GM12873 (cell line): ENCODE measurements at regions not wholly inside any gene's neighbourhood (a gene's known extent, or its start where the extent isn't known, plus 50 kb on each side); places are given as distances from the start of the nearest gene placed in this dataset.
A peak's percentile ranks its signal among the peaks of the same experiment; 100 is the strongest.

Experiments used
- CTCF ChIP-seq: IDR thresholded peaks from 2 replicates; pipeline ENCODE4 v1.5.1; 2012; ENCODE audit warnings: low read depth, mild to moderate bottlenecking, moderate library complexity, low read length, control low read depth; ENCODE audit not compliant: insufficient read depth; ENCODE audit errors: missing control alignments

- TF ChIP-seq CTCF = no peak
These were observed 83.9 kb upstream of the LRPPRC start for GRCh38 chr2:44079686-44080085.

DNA sequence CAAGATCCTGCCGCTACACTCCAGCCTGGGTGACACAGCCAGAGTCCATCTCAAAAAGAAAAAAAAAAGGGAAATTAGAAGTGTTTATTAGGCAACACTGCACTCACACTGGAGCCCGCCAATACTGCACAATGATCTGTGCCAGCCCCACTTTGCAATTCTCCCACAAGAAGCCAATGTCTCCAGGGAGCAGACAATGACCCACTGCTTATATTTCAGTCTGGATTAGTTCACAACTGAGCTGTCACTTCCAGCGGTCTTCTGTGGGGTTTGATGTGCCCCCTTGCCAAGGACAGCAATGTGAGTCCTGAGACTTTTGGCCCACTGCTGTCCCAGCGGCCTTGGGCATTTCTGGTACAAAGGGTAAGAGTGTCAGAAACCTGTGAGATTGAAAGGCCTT lies 85.6 kb upstream of the PPM1B start:
- TF ChIP-seq CTCF = no peak

DNA sequence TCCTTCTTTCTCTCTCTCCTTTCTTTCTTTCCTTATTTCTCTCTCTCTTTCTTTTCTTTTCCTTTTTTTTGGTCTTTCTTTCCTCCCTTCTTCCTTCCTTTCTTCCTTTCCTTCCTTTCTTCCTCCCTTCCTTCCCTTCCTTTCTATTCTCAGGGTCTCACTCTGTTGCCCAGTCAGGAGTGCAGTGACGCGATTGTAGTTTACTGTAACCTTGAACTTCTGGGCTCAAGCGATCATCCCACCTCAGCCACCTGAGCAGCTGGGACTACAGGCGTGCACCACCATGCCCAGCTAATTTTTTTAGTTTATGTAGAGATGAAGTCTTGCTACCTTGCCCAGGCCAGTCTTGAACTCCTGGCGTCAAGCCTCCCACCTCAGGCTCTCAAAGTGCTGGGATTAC lies 83.8 kb upstream of the PPM1B start:
- TF ChIP-seq CTCF = no peak

DNA sequence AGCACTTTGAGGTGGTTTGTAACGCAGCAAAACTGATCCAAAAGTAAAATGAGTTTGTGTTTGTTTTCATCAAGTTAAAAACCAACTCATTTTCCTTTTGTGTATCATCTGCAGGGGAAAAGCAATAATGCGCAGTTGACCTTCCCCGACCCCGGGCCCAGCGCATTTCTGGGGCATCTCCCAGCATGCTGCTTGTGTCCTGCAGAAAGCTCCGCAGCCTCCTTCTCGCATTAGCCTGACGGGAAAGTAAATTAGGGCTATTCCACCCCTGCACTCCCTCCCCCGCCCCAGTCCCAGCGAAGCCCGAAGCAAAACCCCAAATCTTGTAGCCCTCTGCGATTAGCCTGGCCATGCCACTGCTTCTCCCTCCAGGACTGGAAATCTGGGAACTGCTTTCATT lies 82.0 kb upstream of the PPM1B start:
- no peak for TF ChIP-seq CTCF

DNA sequence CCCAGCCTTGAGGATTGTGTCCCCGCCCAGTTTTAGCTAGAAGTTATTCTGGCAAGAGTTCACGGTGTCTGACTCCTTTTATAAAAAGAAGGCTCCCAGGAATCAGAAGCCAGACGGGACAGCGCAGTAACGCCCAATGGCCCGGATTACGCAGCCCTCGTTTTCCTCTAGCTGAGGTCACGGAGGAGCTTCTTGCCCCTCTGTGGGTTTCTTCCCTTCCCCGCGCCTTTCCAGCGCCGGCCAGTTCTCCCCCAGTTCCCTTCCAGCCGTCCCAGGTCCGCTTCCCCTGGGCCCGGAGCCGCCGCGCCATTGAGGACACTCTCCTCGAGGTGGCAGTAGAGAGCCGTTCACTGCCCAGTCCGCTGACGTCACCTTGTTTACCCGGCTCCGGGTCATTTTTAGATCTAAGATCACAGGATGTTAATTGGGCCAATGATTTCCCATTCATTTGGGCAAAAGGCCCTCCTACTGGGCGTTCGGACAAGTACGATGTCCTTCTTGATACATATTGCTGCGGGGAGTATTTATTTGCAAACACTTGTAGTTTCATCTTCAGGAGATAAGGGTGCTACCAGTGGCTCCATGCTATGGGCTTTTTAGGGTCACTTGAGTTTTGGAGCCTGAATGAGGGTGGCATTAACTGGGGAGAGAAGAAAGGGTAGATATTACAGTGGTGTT lies 81.5 kb upstream of the PPM1B start:
- TF ChIP-seq CTCF = peak; percentile 88

DNA sequence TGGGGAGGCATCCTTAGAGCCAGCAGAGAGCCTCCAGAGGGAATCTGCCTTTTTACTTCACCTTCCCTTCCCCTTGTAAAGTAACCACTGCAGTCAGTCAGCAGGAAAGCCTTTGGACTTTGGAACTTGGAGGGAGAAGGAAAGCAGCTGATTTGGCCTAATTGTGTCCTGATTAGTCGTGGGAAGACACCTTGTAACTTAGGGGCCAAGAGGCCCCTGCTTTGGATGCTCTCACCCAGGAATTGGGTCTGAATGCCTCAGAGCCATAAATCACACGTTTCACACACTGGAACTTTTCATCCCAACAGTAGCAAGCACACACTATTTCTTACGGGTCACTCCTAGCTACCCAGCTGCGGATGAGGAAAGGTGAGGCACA lies 81.0 kb upstream of the PPM1B start:
- no peak for TF ChIP-seq CTCF

DNA sequence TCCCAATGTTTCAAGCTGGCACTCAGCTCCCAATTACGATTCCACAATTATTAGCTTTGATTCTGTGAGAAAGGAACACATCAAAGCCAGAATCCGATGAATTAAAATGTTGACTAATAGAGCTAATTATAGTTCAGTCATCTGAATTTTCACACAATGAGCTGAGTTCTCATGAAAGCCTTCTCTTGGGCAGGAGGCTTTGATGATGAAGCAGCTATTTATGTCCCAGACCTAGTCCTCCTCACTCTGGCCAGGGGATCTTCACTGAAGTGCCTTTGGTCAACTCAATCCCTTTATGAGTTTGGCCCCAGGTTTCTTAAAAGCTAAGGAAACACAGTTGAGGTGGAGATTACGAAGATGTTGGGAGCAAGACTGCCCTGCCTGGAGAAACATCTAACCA lies 74.7 kb upstream of the PPM1B start:
- no peak for TF ChIP-seq CTCF
